Endothelial cell of umbilical vein (primary cell): ENCODE measurements at regions not wholly inside any gene's neighbourhood (a gene's known extent, or its start where the extent isn't known, plus 50 kb on each side); places are given as distances from the start of the nearest gene placed in this dataset.

Experiments
- BruUV-seq: library from RNA; stranded (reverse); fragments of 400-500 nt; replicated peaks from 2 replicates; lab custom pipeline; 2021; lab: Mats Ljungman, UMichigan
- CTCF ChIA-PET: fragments of 300-600, 350-600 bp; sonication (Branson Sonifier 250); formaldehyde crosslinking; loops from one replicate; lab custom pipeline; 2021; ENCODE audit warnings: antibody characterized with exemption, inconsistent platforms; lab: Charles Lee
- POLR2A ChIA-PET: fragments of 300-600, 350-600 bp; sonication (Branson Sonifier 250); formaldehyde crosslinking; loops from one replicate; lab custom pipeline; 2021; ENCODE audit warnings: antibody characterized with exemption, inconsistent platforms; lab: Charles Lee
- DNase-seq: peaks from one replicate; pipeline ENCODE4 v3.0.0-alpha.2; 2011; ENCODE audit warnings: low read depth, low spot score
- FAIRE-seq: peaks from 2 replicates; lab custom pipeline; 2011; peaks lifted over from hg19 to GRCh38; lab: Jason Lieb, UNC
- H2AFZ ChIP-seq: 2 replicates; pipeline ENCODE4 v1.6.0; 2012; ENCODE audit warnings: low read depth, low read length, control low read depth, inconsistent platforms
- H3K27ac ChIP-seq: 2 replicates; pipeline ENCODE4 v1.5.1; 2011; ENCODE audit warnings: low read depth, mild to moderate bottlenecking, control low read depth, low read length, moderate library complexity; ENCODE audit not compliant: insufficient read depth
- H3K27me3 ChIP-seq, 2 experiments: 2 replicates each; pipeline versions ENCODE4 v1.6.0 to v1.6.1; 2011; ENCODE audit warnings: low read length in 2 of 2, mixed read lengths in 1 of 2; ENCODE audit not compliant: control insufficient read depth in 2 of 2, insufficient read depth in 2 of 2
- H3K36me3 ChIP-seq, 2 experiments: 2 replicates in 1 of 2; 3 replicates in 1 of 2; pipeline ENCODE4 v1.5.1; 2011; ENCODE audit warnings: low read length in 2 of 2, mild to moderate bottlenecking in 1 of 2, moderate library complexity in 1 of 2; ENCODE audit not compliant: control insufficient read depth in 2 of 2, insufficient read depth in 2 of 2; ENCODE audit errors: extremely low read depth in 1 of 2
- H3K4me1 ChIP-seq: 3 replicates; pipeline ENCODE4 v1.5.1; 2011; ENCODE audit warnings: mild to moderate bottlenecking, low read length; ENCODE audit not compliant: control insufficient read depth, insufficient read depth; ENCODE audit errors: extremely low read depth
- H3K4me2 ChIP-seq: 2 replicates; pipeline ENCODE4 v1.6.1; 2011; ENCODE audit warnings: low read length, control low read depth, mixed read lengths; ENCODE audit not compliant: insufficient read depth
- H3K4me3 ChIP-seq, 3 experiments: fragments of 200-600 bp in 1 of 3; sonication (generic), shearing (Covaris generic) in 1 of 3; replicated peaks in 1 of 3; 2 replicates each; pipeline ENCODE4 v1.5.1; 2011 to 2016; ENCODE audit warnings: control low read depth in 3 of 3, low read length in 3 of 3, mild to moderate bottlenecking in 2 of 3, inconsistent platforms in 1 of 3, low read depth in 1 of 3, moderate library complexity in 1 of 3; ENCODE audit not compliant: insufficient read depth in 1 of 3
- H3K79me2 ChIP-seq: 2 replicates; pipeline ENCODE4 v1.6.0; 2012; ENCODE audit warnings: low read length, inconsistent platforms; ENCODE audit not compliant: control insufficient read depth, insufficient read depth
- H3K9ac ChIP-seq: replicated peaks from 2 replicates; pipeline ENCODE3; 2011; ENCODE audit warnings: low read length, control low read depth; ENCODE audit not compliant: insufficient read depth; ENCODE audit errors: extremely low read depth
- H3K9me1 ChIP-seq: replicated peaks from 3 replicates; pipeline ENCODE4 v1.6.0; 2011; ENCODE audit warnings: mild to moderate bottlenecking, low read length; ENCODE audit not compliant: control insufficient read depth, insufficient read depth; ENCODE audit errors: extremely low read depth
- H3K9me3 ChIP-seq: replicated peaks from 2 replicates; pipeline ENCODE4 v1.5.1; 2012; ENCODE audit warnings: low read length, inconsistent platforms; ENCODE audit not compliant: control insufficient read depth, insufficient read depth
- H4K20me1 ChIP-seq: replicated peaks from 2 replicates; pipeline ENCODE3; 2011; ENCODE audit warnings: mild to moderate bottlenecking, low read length; ENCODE audit not compliant: control insufficient read depth, insufficient read depth; ENCODE audit errors: extremely low read depth
- EZH2 ChIP-seq: IDR thresholded peaks from 2 replicates; pipeline ENCODE4 v1.6.1; 2012; ENCODE audit warnings: borderline replicate concordance, low read depth, mild to moderate bottlenecking, moderate library complexity, low read length, inconsistent platforms; ENCODE audit not compliant: severe bottlenecking
- FOS ChIP-seq: IDR thresholded peaks from 2 replicates; pipeline ENCODE4 v1.6.1; 2011; ENCODE audit warnings: mild to moderate bottlenecking, low read length, moderate library complexity, borderline replicate concordance; ENCODE audit not compliant: insufficient read depth
- GATA2 ChIP-seq: IDR thresholded peaks from 2 replicates; pipeline ENCODE4 v1.7.0; 2011; ENCODE audit warnings: low read depth, mild to moderate bottlenecking, moderate library complexity, mixed read lengths, low read length; ENCODE audit not compliant: insufficient read length, insufficient read depth
- JUN ChIP-seq: IDR thresholded peaks from 2 replicates; pipeline ENCODE4 v1.6.1; 2011; ENCODE audit warnings: borderline replicate concordance, low read depth; ENCODE audit not compliant: insufficient read length, insufficient read depth
- MYC ChIP-seq: IDR thresholded peaks from one replicate; pipeline ENCODE4 v1.6.1; 2011; ENCODE audit warnings: mild to moderate bottlenecking, low read depth, low read length
- POLR2A ChIP-seq: IDR thresholded peaks from 2 replicates; pipeline ENCODE4 v1.6.1; 2012; ENCODE audit warnings: low read depth, mild to moderate bottlenecking, control low read depth, low read length
- POLR2AphosphoS5 ChIP-seq: IDR thresholded peaks from 2 replicates; pipeline ENCODE4 v1.6.1; 2012; ENCODE audit warnings: low read depth, mild to moderate bottlenecking, control low read depth, low read length, moderate library complexity; ENCODE audit not compliant: insufficient read depth
- dilution Hi-C: fragments of 300-500 bp; cut with MboI; formaldehyde crosslinking; loops from one replicate; pipeline ENCODE4 v1.15.0; 2019; ENCODE audit warnings: low sequenced_read_pairs; ENCODE audit not compliant: extremely low pct_ligation_motif_present
- intact Hi-C: fragments of 100-400 bp; cut with micrococcal nuclease; formaldehyde crosslinking; loops from one replicate; pipeline ENCODE4 v1.10.0; 2022
- TF ChIP-seq, protein P1 (sequence below), 2 donors: IDR thresholded peaks; 1 replicate in 1 of 2; 2 replicates in 1 of 2; pipeline ENCODE4 v1.5.1; 2011; ENCODE audit warnings: low read length in 2 of 2, mild to moderate bottlenecking in 2 of 2, moderate library complexity in 2 of 2, control low read depth in 1 of 2, inconsistent platforms in 1 of 2, low read depth in 1 of 2; ENCODE audit not compliant: insufficient read depth in 1 of 2; ENCODE audit errors: extremely low read depth in 1 of 2
- TF ChIP-seq, protein P2 (sequence below): IDR thresholded peaks from 2 replicates; pipeline ENCODE4 v1.6.1; 2011; ENCODE audit not compliant: insufficient read depth, insufficient read length

DNA sequence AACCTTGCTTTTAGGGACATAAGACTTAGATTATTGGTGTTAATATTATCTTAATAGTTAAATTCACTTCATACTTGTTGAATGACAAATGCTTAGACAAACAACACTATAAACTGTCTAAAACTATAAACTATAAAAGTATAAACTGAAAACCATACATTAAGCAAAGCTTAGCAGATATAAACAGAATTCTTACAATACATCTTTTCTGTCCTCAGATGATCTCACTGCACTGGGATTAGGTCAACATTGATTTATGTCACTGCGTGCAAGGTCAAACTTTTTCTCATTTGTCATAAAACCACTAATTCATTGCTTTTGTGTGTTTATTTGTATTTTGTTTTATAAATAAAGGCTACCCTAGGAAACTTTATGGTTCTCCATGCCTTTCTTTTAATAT, 1491.8 kb downstream of the NCAM2 start:
- dilution Hi-C loops: no loop called here
- FAIRE-seq (no peak), DNase-seq (no peak)
- ChIA-PET CTCF (no interaction called here), POLR2A (no interaction called here)
- H3K4me3 ChIP-seq: no peak overlapping the region
- H3K4me2 ChIP-seq: no peak overlapping the region
- TF ChIP-seq JUN (no peak), EZH2 (no peak), GATA2 (no peak), FOS (no peak), POLR2A (no peak)
- TF ChIP-seq, protein P1, sequence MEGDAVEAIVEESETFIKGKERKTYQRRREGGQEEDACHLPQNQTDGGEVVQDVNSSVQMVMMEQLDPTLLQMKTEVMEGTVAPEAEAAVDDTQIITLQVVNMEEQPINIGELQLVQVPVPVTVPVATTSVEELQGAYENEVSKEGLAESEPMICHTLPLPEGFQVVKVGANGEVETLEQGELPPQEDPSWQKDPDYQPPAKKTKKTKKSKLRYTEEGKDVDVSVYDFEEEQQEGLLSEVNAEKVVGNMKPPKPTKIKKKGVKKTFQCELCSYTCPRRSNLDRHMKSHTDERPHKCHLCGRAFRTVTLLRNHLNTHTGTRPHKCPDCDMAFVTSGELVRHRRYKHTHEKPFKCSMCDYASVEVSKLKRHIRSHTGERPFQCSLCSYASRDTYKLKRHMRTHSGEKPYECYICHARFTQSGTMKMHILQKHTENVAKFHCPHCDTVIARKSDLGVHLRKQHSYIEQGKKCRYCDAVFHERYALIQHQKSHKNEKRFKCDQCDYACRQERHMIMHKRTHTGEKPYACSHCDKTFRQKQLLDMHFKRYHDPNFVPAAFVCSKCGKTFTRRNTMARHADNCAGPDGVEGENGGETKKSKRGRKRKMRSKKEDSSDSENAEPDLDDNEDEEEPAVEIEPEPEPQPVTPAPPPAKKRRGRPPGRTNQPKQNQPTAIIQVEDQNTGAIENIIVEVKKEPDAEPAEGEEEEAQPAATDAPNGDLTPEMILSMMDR (IDR thresholded peaks at IDR 0.05; ENCODE audit: extremely low read depth in 1 of 2, insufficient read depth in 1 of 2, low read depth in 1 of 2, low read length in 2 of 2): no peak
- H3K27me3 ChIP-seq: no peaks in the 10 kb centered on the region
- intact Hi-C loops: no loop called here
- no peak overlapping the region for H2AFZ ChIP-seq
- no peaks in the 10 kb centered on the region for H3K9me3 ChIP-seq
- no peaks in the 10 kb centered on the region for H3K4me1 ChIP-seq
- no TSS peak for BruUV-seq
- no peaks in the 10 kb centered on the region for H4K20me1 ChIP-seq
- H3K36me3 ChIP-seq: no peaks in the 10 kb centered on the region
- no peaks in the 10 kb centered on the region for H3K79me2 ChIP-seq
- H3K9ac ChIP-seq: no peak overlapping the region
- no peaks in the 10 kb centered on the region for H3K9me1 ChIP-seq
- H3K27ac ChIP-seq: no peak overlapping the region

DNA sequence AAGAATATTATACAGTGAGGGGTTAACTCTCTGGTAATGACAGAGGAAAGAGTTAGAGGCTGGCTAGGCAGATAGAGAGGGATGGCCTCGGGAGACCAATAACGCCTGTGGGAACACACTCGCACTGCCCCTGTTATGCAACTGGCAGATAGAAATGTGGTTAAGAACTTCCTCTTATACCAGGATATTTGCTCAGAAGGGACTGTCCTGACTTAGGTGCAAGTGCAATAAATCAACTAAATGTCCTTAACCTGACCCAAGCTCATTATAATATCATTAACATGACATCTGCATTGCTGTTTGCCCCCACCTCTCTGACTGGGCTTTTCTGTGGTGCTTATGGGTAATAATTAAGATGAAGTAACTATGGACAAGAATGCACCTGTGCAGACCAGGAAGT, 1518.0 kb downstream of the NCAM2 start:
- dilution Hi-C loops (no loop called here), intact Hi-C loops (no loop called here)
- DNase-seq: no peak
- no peaks in the 10 kb centered on the region for H3K9me3 ChIP-seq
- POLR2A ChIA-PET: no interaction called here
- BruUV-seq: no TSS peak
- no peak overlapping the region for H3K9ac ChIP-seq
- no peaks in the 10 kb centered on the region for H3K27me3 ChIP-seq
- TF ChIP-seq POLR2A (no peak), POLR2AphosphoS5 (no peak), FOS (no peak), JUN (no peak), MYC (no peak), EZH2 (no peak), GATA2 (no peak)
- TF ChIP-seq, protein P2, sequence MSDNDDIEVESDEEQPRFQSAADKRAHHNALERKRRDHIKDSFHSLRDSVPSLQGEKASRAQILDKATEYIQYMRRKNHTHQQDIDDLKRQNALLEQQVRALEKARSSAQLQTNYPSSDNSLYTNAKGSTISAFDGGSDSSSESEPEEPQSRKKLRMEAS: no peak
- TF ChIP-seq, protein P1 (IDR thresholded peaks at IDR 0.05; ENCODE audit: extremely low read depth in 1 of 2, insufficient read depth in 1 of 2, low read depth in 1 of 2, low read length in 2 of 2): no peak
- CTCF ChIA-PET: no interaction called here
- no peaks in the 10 kb centered on the region for H4K20me1 ChIP-seq
- no peaks in the 10 kb centered on the region for H3K36me3 ChIP-seq
- no peak overlapping the region for H2AFZ ChIP-seq
- H3K4me3 ChIP-seq: no peak overlapping the region
- H3K4me1 ChIP-seq: no peaks in the 10 kb centered on the region
- H3K27ac ChIP-seq: no peak overlapping the region
- H3K4me2 ChIP-seq: no peak overlapping the region
- no peak for FAIRE-seq
- no peaks in the 10 kb centered on the region for H3K79me2 ChIP-seq
- H3K9me1 ChIP-seq: no peaks in the 10 kb centered on the region
